Large intestine (tissue), 3 donors: ENCODE measurements at regions not wholly inside any gene's neighbourhood (a gene's known extent, or its start where the extent isn't known, plus 50 kb on each side); places are given as distances from the start of the nearest gene placed in this dataset.

Experiments
- DNase-seq, 2 donors: peaks; one replicate each; pipeline versions ENCODE4 v3.0.0 to v3.0.0-alpha.2; 2013
- H3K27ac ChIP-seq: one replicate; pipeline ENCODE4 v1.5.1; 2013; ENCODE audit warnings: low read length
- H3K27me3 ChIP-seq: 2 replicates; pipeline ENCODE4 v1.6.1; 2013; ENCODE audit warnings: low read length; ENCODE audit not compliant: control insufficient read depth, insufficient read depth
- H3K36me3 ChIP-seq: 2 replicates; pipeline ENCODE4 v1.6.1; 2013; ENCODE audit warnings: low read length; ENCODE audit not compliant: control insufficient read depth, insufficient read depth
- H3K4me1 ChIP-seq: one replicate; pipeline ENCODE4 v1.6.1; 2013; ENCODE audit warnings: low read length; ENCODE audit not compliant: control insufficient read depth, insufficient read depth
- H3K4me3 ChIP-seq: one replicate; pipeline ENCODE4 v1.5.1; 2013; ENCODE audit warnings: low read length
- H3K9me3 ChIP-seq: one replicate; pipeline ENCODE4 v1.6.1; 2013; ENCODE audit warnings: mild to moderate bottlenecking, low read depth, low read length, moderate library complexity; ENCODE audit not compliant: control insufficient read depth
- WGBS: methylation state at CpG from one replicate; pipeline ENCODE4 v1.1.5; 2013; ENCODE audit warnings: low lambda C conversion rate; ENCODE audit not compliant: insufficient coverage; 5-methylcytosine and 5-hydroxymethylcytosine counted together

GRCh38 chr4:65777270-65777669, 107.0 kb upstream of the EPHA5 start:
- no CpG with 5 or more reads among the region's 1 CpG for WGBS
- no peak for DNase-seq
- H3K36me3 ChIP-seq = no peaks in the 10 kb centered on the region
- H3K27ac ChIP-seq = no peak overlapping the region
- H3K27me3 ChIP-seq = no peaks in the 10 kb centered on the region
- no peak overlapping the region for H3K4me3 ChIP-seq
- no peaks in the 10 kb centered on the region for H3K4me1 ChIP-seq
- H3K9me3 ChIP-seq = peaks cover 9% of the 10 kb centered on the region

GRCh38 chr4:65773636-65774035, 103.3 kb upstream of the EPHA5 start:
- no peaks in the 10 kb centered on the region for H3K27me3 ChIP-seq
- WGBS = no CpG with 5 or more reads among the region's 6 CpGs
- H3K4me1 ChIP-seq = no peaks in the 10 kb centered on the region
- no peak for DNase-seq
- peaks cover 9% of the 10 kb centered on the region for H3K9me3 ChIP-seq
- H3K4me3 ChIP-seq = no peak overlapping the region
- H3K27ac ChIP-seq = no peak overlapping the region
- no peaks in the 10 kb centered on the region for H3K36me3 ChIP-seq

GRCh38 chr4:65747386-65747785, 77.1 kb upstream of the EPHA5 start:
- H3K27me3 ChIP-seq = no peaks in the 10 kb centered on the region
- no peaks in the 10 kb centered on the region for H3K4me1 ChIP-seq
- H3K4me3 ChIP-seq = no peak overlapping the region
- no peak for DNase-seq
- H3K9me3 ChIP-seq = no peaks in the 10 kb centered on the region
- WGBS = 67% methylated on average over 1 of the region's 2 CpGs
- H3K36me3 ChIP-seq = no peaks in the 10 kb centered on the region
- H3K27ac ChIP-seq = no peak overlapping the region

- Histone ChIP-seq H3K9me3 (no peaks in the 10 kb centered on the region), H3K4me1 (no peaks in the 10 kb centered on the region), H3K36me3 (no peaks in the 10 kb centered on the region), H3K4me3 (no peak overlapping the region), H3K27me3 (no peaks in the 10 kb centered on the region), H3K27ac (no peak overlapping the region)
- WGBS = 50% methylated on average over 1 of the region's 2 CpGs
- no peak for DNase-seq
These were observed 67.8 kb upstream of the EPHA5 start for GRCh38 chr4:65738134-65738533.

GRCh38 chr4:65737672-65738071, 67.4 kb upstream of the EPHA5 start:
- no CpG with 5 or more reads among the region's 4 CpGs for WGBS
- Histone ChIP-seq H3K4me1 (no peaks in the 10 kb centered on the region), H3K36me3 (no peaks in the 10 kb centered on the region), H3K9me3 (no peaks in the 10 kb centered on the region), H3K4me3 (no peak overlapping the region), H3K27ac (no peak overlapping the region), H3K27me3 (no peaks in the 10 kb centered on the region)
- DNase-seq = no peak

- H3K9me3 ChIP-seq = no peaks in the 10 kb centered on the region
- no peaks in the 10 kb centered on the region for H3K36me3 ChIP-seq
- no peaks in the 10 kb centered on the region for H3K27me3 ChIP-seq
- no peak overlapping the region for H3K27ac ChIP-seq
- DNase-seq = no peak
- H3K4me1 ChIP-seq = no peaks in the 10 kb centered on the region
- H3K4me3 ChIP-seq = no peak overlapping the region
- no CpG with 5 or more reads among the region's 5 CpGs for WGBS
These were observed 54.7 kb upstream of the EPHA5 start for GRCh38 chr4:65724973-65725372.
